ENCODE measurements at regions not wholly inside any gene's neighbourhood (a gene's known extent, or its start where the extent isn't known, plus 50 kb on each side); places are given as distances from the start of the nearest gene placed in this dataset.

GRCh38 chr4:128735714-128736113, 73.8 kb upstream of the JADE1 start:
- no peaks in the 10 kb centered on the region for H3K36me3 ChIP-seq (ENCODE audit: control insufficient read depth, insufficient read depth, low read length)
- H3K4me1 ChIP-seq (ENCODE audit: control insufficient read depth, insufficient read depth, low read length), result no peaks in the 10 kb centered on the region
- H3K4me3 ChIP-seq (ENCODE audit: low read depth in 2 of 2, low read length in 2 of 2), result no peak overlapping the region
- in situ Hi-C loops (cut with HindIII; ENCODE audit: low pct_unique_long_range_greater_than_20kb, low sequenced_read_pairs) (no loop called here), intact Hi-C loops (cut with micrococcal nuclease; ENCODE audit: unreplicated experiment) (no loop called here)
- ATAC-seq, result no peak
- no peak for DNase-seq (ENCODE audit: low read depth, low spot score)
- BruUV-seq (replicated peaks), result no TSS peak
- no peak overlapping the region for H3K27ac ChIP-seq (ENCODE audit: low read length)
- H3K9me3 ChIP-seq (ENCODE audit: control insufficient read depth, insufficient read depth, low read depth, low read length), result no peaks in the 10 kb centered on the region
- ChIA-PET CTCF (no interaction called here), POLR2A (no interaction called here)
- no peaks in the 10 kb centered on the region for H3K27me3 ChIP-seq (ENCODE audit: control insufficient read depth, insufficient read depth, low read length)
- TF ChIP-seq CTCF (IDR thresholded peaks at IDR 0.05) (no peak), REST (IDR thresholded peaks at IDR 0.05; ENCODE audit: insufficient read depth in 1 of 2, low read depth in 2 of 2, low read length in 1 of 2) (no peak), POLR2AphosphoS5 (IDR thresholded peaks at IDR 0.05; ENCODE audit: low read depth, low read length) (no peak), TCF7L2 (IDR thresholded peaks at IDR 0.05; ENCODE audit: low read depth, low read length) (no peak), SIN3A (IDR thresholded peaks at IDR 0.05; ENCODE audit: borderline replicate concordance, insufficient read depth, low read depth, low read length) (no peak)

GRCh38 chr4:128728190-128728589, 81.3 kb upstream of the JADE1 start:
- CTCF ChIA-PET, result no interaction called here

More at GRCh38 chr4:128728190-128728589, 81.3 kb upstream of the JADE1 start:
- BruUV-seq (replicated peaks), result no TSS peak
- no peaks in the 10 kb centered on the region for H3K9me3 ChIP-seq (ENCODE audit: control insufficient read depth, insufficient read depth, low read depth, low read length)
- no peaks in the 10 kb centered on the region for H3K27me3 ChIP-seq (ENCODE audit: control insufficient read depth, insufficient read depth, low read length)
- TF ChIP-seq POLR2AphosphoS5 (IDR thresholded peaks at IDR 0.05; ENCODE audit: low read depth, low read length) (no peak), SIN3A (IDR thresholded peaks at IDR 0.05; ENCODE audit: borderline replicate concordance, insufficient read depth, low read depth, low read length) (no peak), CTCF (IDR thresholded peaks at IDR 0.05) (no peak), TCF7L2 (IDR thresholded peaks at IDR 0.05; ENCODE audit: low read depth, low read length) (no peak), REST (IDR thresholded peaks at IDR 0.05; ENCODE audit: insufficient read depth in 1 of 2, low read depth in 2 of 2, low read length in 1 of 2) (no peak)
- POLR2A ChIA-PET, result no interaction called here
- no peaks in the 10 kb centered on the region for H3K36me3 ChIP-seq (ENCODE audit: control insufficient read depth, insufficient read depth, low read length)
- no peaks in the 10 kb centered on the region for H3K4me1 ChIP-seq (ENCODE audit: control insufficient read depth, insufficient read depth, low read length)
- DNase-seq (ENCODE audit: low read depth, low spot score) (no peak), ATAC-seq (no peak)
- in situ Hi-C loops (cut with HindIII; ENCODE audit: low pct_unique_long_range_greater_than_20kb, low sequenced_read_pairs), result no loop called here
- intact Hi-C loops (cut with micrococcal nuclease; ENCODE audit: unreplicated experiment), result no loop called here
- H3K4me3 ChIP-seq (ENCODE audit: low read depth in 2 of 2, low read length in 2 of 2), result no peak overlapping the region
- H3K27ac ChIP-seq (ENCODE audit: low read length), result no peak overlapping the region
